Endothelial cell of umbilical vein (primary cell): ENCODE measurements at regions not wholly inside any gene's neighbourhood (a gene's known extent, or its start where the extent isn't known, plus 50 kb on each side); places are given as distances from the start of the nearest gene placed in this dataset.

Experiments
- BruUV-seq: library from RNA; stranded (reverse); fragments of 400-500 nt; replicated peaks from 2 replicates; lab custom pipeline; 2021; lab: Mats Ljungman, UMichigan
- CTCF ChIA-PET: fragments of 300-600, 350-600 bp; sonication (Branson Sonifier 250); formaldehyde crosslinking; loops from one replicate; lab custom pipeline; 2021; ENCODE audit warnings: antibody characterized with exemption, inconsistent platforms; lab: Charles Lee
- POLR2A ChIA-PET: fragments of 300-600, 350-600 bp; sonication (Branson Sonifier 250); formaldehyde crosslinking; loops from one replicate; lab custom pipeline; 2021; ENCODE audit warnings: antibody characterized with exemption, inconsistent platforms; lab: Charles Lee
- DNase-seq: peaks from one replicate; pipeline ENCODE4 v3.0.0-alpha.2; 2011; ENCODE audit warnings: low read depth, low spot score
- FAIRE-seq: peaks from 2 replicates; lab custom pipeline; 2011; peaks lifted over from hg19 to GRCh38; lab: Jason Lieb, UNC
- H2AFZ ChIP-seq: 2 replicates; pipeline ENCODE4 v1.6.0; 2012; ENCODE audit warnings: low read depth, low read length, control low read depth, inconsistent platforms
- H3K27ac ChIP-seq: 2 replicates; pipeline ENCODE4 v1.5.1; 2011; ENCODE audit warnings: low read depth, mild to moderate bottlenecking, control low read depth, low read length, moderate library complexity; ENCODE audit not compliant: insufficient read depth
- H3K27me3 ChIP-seq, 2 experiments: 2 replicates each; pipeline versions ENCODE4 v1.6.0 to v1.6.1; 2011; ENCODE audit warnings: low read length in 2 of 2, mixed read lengths in 1 of 2; ENCODE audit not compliant: control insufficient read depth in 2 of 2, insufficient read depth in 2 of 2
- H3K36me3 ChIP-seq, 2 experiments: 2 replicates in 1 of 2; 3 replicates in 1 of 2; pipeline ENCODE4 v1.5.1; 2011; ENCODE audit warnings: low read length in 2 of 2, mild to moderate bottlenecking in 1 of 2, moderate library complexity in 1 of 2; ENCODE audit not compliant: control insufficient read depth in 2 of 2, insufficient read depth in 2 of 2; ENCODE audit errors: extremely low read depth in 1 of 2
- H3K4me1 ChIP-seq: 3 replicates; pipeline ENCODE4 v1.5.1; 2011; ENCODE audit warnings: mild to moderate bottlenecking, low read length; ENCODE audit not compliant: control insufficient read depth, insufficient read depth; ENCODE audit errors: extremely low read depth
- H3K4me2 ChIP-seq: 2 replicates; pipeline ENCODE4 v1.6.1; 2011; ENCODE audit warnings: low read length, control low read depth, mixed read lengths; ENCODE audit not compliant: insufficient read depth
- H3K4me3 ChIP-seq, 3 experiments: fragments of 200-600 bp in 1 of 3; sonication (generic), shearing (Covaris generic) in 1 of 3; replicated peaks in 1 of 3; 2 replicates each; pipeline ENCODE4 v1.5.1; 2011 to 2016; ENCODE audit warnings: control low read depth in 3 of 3, low read length in 3 of 3, mild to moderate bottlenecking in 2 of 3, inconsistent platforms in 1 of 3, low read depth in 1 of 3, moderate library complexity in 1 of 3; ENCODE audit not compliant: insufficient read depth in 1 of 3
- H3K79me2 ChIP-seq: 2 replicates; pipeline ENCODE4 v1.6.0; 2012; ENCODE audit warnings: low read length, inconsistent platforms; ENCODE audit not compliant: control insufficient read depth, insufficient read depth
- H3K9ac ChIP-seq: replicated peaks from 2 replicates; pipeline ENCODE3; 2011; ENCODE audit warnings: low read length, control low read depth; ENCODE audit not compliant: insufficient read depth; ENCODE audit errors: extremely low read depth
- H3K9me1 ChIP-seq: replicated peaks from 3 replicates; pipeline ENCODE4 v1.6.0; 2011; ENCODE audit warnings: mild to moderate bottlenecking, low read length; ENCODE audit not compliant: control insufficient read depth, insufficient read depth; ENCODE audit errors: extremely low read depth
- H3K9me3 ChIP-seq: replicated peaks from 2 replicates; pipeline ENCODE4 v1.5.1; 2012; ENCODE audit warnings: low read length, inconsistent platforms; ENCODE audit not compliant: control insufficient read depth, insufficient read depth
- H4K20me1 ChIP-seq: replicated peaks from 2 replicates; pipeline ENCODE3; 2011; ENCODE audit warnings: mild to moderate bottlenecking, low read length; ENCODE audit not compliant: control insufficient read depth, insufficient read depth; ENCODE audit errors: extremely low read depth
- CTCF ChIP-seq, 2 donors: IDR thresholded peaks; 1 replicate in 1 of 2; 2 replicates in 1 of 2; pipeline ENCODE4 v1.5.1; 2011; ENCODE audit warnings: low read length in 2 of 2, mild to moderate bottlenecking in 2 of 2, moderate library complexity in 2 of 2, control low read depth in 1 of 2, inconsistent platforms in 1 of 2, low read depth in 1 of 2; ENCODE audit not compliant: insufficient read depth in 1 of 2; ENCODE audit errors: extremely low read depth in 1 of 2
- EZH2 ChIP-seq: IDR thresholded peaks from 2 replicates; pipeline ENCODE4 v1.6.1; 2012; ENCODE audit warnings: borderline replicate concordance, low read depth, mild to moderate bottlenecking, moderate library complexity, low read length, inconsistent platforms; ENCODE audit not compliant: severe bottlenecking
- FOS ChIP-seq: IDR thresholded peaks from 2 replicates; pipeline ENCODE4 v1.6.1; 2011; ENCODE audit warnings: mild to moderate bottlenecking, low read length, moderate library complexity, borderline replicate concordance; ENCODE audit not compliant: insufficient read depth
- GATA2 ChIP-seq: IDR thresholded peaks from 2 replicates; pipeline ENCODE4 v1.7.0; 2011; ENCODE audit warnings: low read depth, mild to moderate bottlenecking, moderate library complexity, mixed read lengths, low read length; ENCODE audit not compliant: insufficient read length, insufficient read depth
- JUN ChIP-seq: IDR thresholded peaks from 2 replicates; pipeline ENCODE4 v1.6.1; 2011; ENCODE audit warnings: borderline replicate concordance, low read depth; ENCODE audit not compliant: insufficient read length, insufficient read depth
- MYC ChIP-seq: IDR thresholded peaks from one replicate; pipeline ENCODE4 v1.6.1; 2011; ENCODE audit warnings: mild to moderate bottlenecking, low read depth, low read length
- POLR2A ChIP-seq: IDR thresholded peaks from 2 replicates; pipeline ENCODE4 v1.6.1; 2012; ENCODE audit warnings: low read depth, mild to moderate bottlenecking, control low read depth, low read length
- POLR2AphosphoS5 ChIP-seq: IDR thresholded peaks from 2 replicates; pipeline ENCODE4 v1.6.1; 2012; ENCODE audit warnings: low read depth, mild to moderate bottlenecking, control low read depth, low read length, moderate library complexity; ENCODE audit not compliant: insufficient read depth
- dilution Hi-C: fragments of 300-500 bp; cut with MboI; formaldehyde crosslinking; loops from one replicate; pipeline ENCODE4 v1.15.0; 2019; ENCODE audit warnings: low sequenced_read_pairs; ENCODE audit not compliant: extremely low pct_ligation_motif_present
- intact Hi-C: fragments of 100-400 bp; cut with micrococcal nuclease; formaldehyde crosslinking; loops from one replicate; pipeline ENCODE4 v1.10.0; 2022
- TF ChIP-seq, protein P1 (sequence below): IDR thresholded peaks from 2 replicates; pipeline ENCODE4 v1.6.1; 2011; ENCODE audit not compliant: insufficient read depth, insufficient read length

- intact Hi-C loops: no loop called here
- no peaks in the 10 kb centered on the region for H3K9me3 ChIP-seq
- dilution Hi-C loops: no loop called here
- H3K27me3 ChIP-seq: no peaks in the 10 kb centered on the region
- H3K9ac ChIP-seq: no peak overlapping the region
- no peak for FAIRE-seq
- H3K9me1 ChIP-seq: no peaks in the 10 kb centered on the region
- H3K27ac ChIP-seq: no peak overlapping the region
- no peaks in the 10 kb centered on the region for H4K20me1 ChIP-seq
- no peaks in the 10 kb centered on the region for H3K36me3 ChIP-seq
- H3K4me3 ChIP-seq: no peak overlapping the region
- no peak for TF ChIP-seq FOS
- TF ChIP-seq, protein P1, sequence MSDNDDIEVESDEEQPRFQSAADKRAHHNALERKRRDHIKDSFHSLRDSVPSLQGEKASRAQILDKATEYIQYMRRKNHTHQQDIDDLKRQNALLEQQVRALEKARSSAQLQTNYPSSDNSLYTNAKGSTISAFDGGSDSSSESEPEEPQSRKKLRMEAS: no peak
- TF ChIP-seq JUN: no peak
- no peak for TF ChIP-seq POLR2AphosphoS5
- no peak for TF ChIP-seq POLR2A
- no peak for TF ChIP-seq MYC
- TF ChIP-seq CTCF (IDR thresholded peaks at IDR 0.05; ENCODE audit: extremely low read depth in 1 of 2, insufficient read depth in 1 of 2, low read depth in 1 of 2, low read length in 2 of 2): no peak
- no peak for TF ChIP-seq GATA2
- no peak for TF ChIP-seq EZH2
- DNase-seq: no peak
- POLR2A ChIA-PET: no interaction called here
- no peak overlapping the region for H2AFZ ChIP-seq
- H3K4me2 ChIP-seq: no peak overlapping the region
- CTCF ChIA-PET: interaction anchor here (1.5 kb wide), 1 partner anchor 575 kb away, joined by 6 read pairs; no protein-coding TSS in a partner anchor
- no peaks in the 10 kb centered on the region for H3K4me1 ChIP-seq
- BruUV-seq: no TSS peak
- no peaks in the 10 kb centered on the region for H3K79me2 ChIP-seq
Observed at GRCh38 chr3:157859541-157859940, 246.7 kb downstream of the SHOX2 start.
